Erythroblast (primary cell): ENCODE measurements at regions not wholly inside any gene's neighbourhood (a gene's known extent, or its start where the extent isn't known, plus 50 kb on each side); places are given as distances from the start of the nearest gene placed in this dataset.

Experiments
- GATA1 ChIP-seq: IDR thresholded peaks from 2 replicates; pipeline ENCODE4 v1.6.1; 2011; ENCODE audit warnings: low read depth, mild to moderate bottlenecking, control low read depth, low read length, moderate library complexity
- POLR2A ChIP-seq: IDR thresholded peaks from 2 replicates; pipeline ENCODE4 v1.6.1; 2011; ENCODE audit warnings: mild to moderate bottlenecking, low read length

DNA sequence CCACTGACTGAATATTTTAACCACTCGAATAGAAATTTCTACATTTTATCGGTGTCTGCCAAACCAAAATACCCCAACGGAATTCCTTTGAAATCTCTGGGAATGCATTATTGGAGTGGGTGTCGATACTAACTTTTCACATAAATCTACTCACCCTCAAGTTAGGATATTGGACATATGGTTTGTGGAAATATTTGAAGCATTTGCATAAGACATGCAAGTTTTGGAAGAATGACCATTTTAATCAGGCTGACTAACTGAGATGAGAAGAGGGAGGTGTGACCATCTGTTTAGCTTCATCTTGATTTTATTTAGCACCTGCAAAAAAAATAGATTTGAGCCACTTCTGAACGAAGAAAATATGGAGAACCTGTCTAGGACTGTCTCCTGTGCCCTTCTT is 61.2 kb downstream of the KLF6 start:
- TF ChIP-seq POLR2A: no peak
- TF ChIP-seq GATA1: no peak
